ENCODE measurements at regions not wholly inside any gene's neighbourhood (a gene's known extent, or its start where the extent isn't known, plus 50 kb on each side); places are given as distances from the start of the nearest gene placed in this dataset.

DNA sequence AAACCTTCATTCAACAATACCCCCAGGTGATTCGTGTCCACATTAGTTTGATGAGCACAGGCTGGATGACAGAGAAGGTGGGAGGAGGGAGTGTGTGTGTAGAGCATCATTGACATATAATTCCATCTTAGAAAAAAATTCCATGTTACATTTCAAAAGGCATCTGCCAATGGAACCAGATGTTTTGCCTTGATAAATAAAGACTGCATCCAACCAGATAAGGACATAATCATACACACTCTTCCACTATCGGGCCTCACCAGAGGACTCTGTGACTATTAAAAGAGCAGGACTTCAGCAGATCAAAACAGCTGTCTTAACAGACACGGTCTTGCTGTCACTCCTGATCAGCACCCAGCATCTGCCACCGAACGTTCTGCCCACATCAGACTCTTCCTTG is 96.4 kb upstream of the SPIN1 start:
- H3K4me3 ChIP-seq (ENCODE audit: low read length): no peak overlapping the region
- intact Hi-C loops (cut with DNase I, micrococcal nuclease): no loop called here
- Mint-ChIP-seq H3K4me1 (ENCODE audit: low read depth) (no peaks in the 10 kb centered on the region), H3K9me3 (no peaks in the 10 kb centered on the region), H3K27ac (no peak overlapping the region), H3K27me3 (no peaks in the 10 kb centered on the region), H3K36me3 (ENCODE audit: low read depth) (no peaks in the 10 kb centered on the region), H3K4me3 (no peak overlapping the region)
- ATAC-seq (ENCODE audit: poor library complexity) (no peak), DNase-seq (no peak)
- POLR2A ChIA-PET: no interaction called here
- TF ChIP-seq, protein P1, sequence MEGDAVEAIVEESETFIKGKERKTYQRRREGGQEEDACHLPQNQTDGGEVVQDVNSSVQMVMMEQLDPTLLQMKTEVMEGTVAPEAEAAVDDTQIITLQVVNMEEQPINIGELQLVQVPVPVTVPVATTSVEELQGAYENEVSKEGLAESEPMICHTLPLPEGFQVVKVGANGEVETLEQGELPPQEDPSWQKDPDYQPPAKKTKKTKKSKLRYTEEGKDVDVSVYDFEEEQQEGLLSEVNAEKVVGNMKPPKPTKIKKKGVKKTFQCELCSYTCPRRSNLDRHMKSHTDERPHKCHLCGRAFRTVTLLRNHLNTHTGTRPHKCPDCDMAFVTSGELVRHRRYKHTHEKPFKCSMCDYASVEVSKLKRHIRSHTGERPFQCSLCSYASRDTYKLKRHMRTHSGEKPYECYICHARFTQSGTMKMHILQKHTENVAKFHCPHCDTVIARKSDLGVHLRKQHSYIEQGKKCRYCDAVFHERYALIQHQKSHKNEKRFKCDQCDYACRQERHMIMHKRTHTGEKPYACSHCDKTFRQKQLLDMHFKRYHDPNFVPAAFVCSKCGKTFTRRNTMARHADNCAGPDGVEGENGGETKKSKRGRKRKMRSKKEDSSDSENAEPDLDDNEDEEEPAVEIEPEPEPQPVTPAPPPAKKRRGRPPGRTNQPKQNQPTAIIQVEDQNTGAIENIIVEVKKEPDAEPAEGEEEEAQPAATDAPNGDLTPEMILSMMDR (IDR thresholded peaks at IDR 0.05): no peak
- H3K36me3 ChIP-seq (ENCODE audit: insufficient read depth, low read length): no peaks in the 10 kb centered on the region
- no peaks in the 10 kb centered on the region for H3K9me3 ChIP-seq (ENCODE audit: control insufficient read depth in 1 of 2, insufficient read depth in 1 of 2, low read length in 2 of 2)
- no peaks in the 10 kb centered on the region for H3K4me1 ChIP-seq (ENCODE audit: insufficient read depth, low read length)
- no peaks in the 10 kb centered on the region for H3K27me3 ChIP-seq (ENCODE audit: control insufficient read depth in 1 of 2, insufficient read depth in 2 of 2, low read length in 2 of 2)
- CTCF ChIA-PET: no interaction called here
- H3K27ac ChIP-seq (ENCODE audit: low read depth in 1 of 2, low read length in 2 of 2): no peak overlapping the region

DNA sequence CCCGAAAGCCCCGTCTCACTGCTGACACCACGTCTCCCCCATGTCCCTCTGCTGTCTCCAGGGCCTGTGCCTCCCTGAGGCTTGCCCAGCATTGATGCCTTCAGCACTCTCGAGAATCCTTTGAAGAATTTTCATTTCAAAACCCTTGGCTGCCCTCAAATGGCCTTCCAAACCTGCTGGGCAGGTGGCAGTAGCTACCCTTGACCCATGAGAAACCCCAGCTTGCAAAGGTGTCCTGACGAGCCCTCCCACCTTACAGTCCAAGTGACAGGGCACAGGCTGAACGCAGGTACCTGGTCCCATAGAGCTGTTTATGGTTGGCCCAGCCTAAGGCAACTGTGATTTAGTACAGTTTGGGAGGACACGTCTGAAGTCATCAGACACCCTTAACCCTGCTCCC is 97.2 kb upstream of the SPIN1 start:
- ATAC-seq (ENCODE audit: poor library complexity) (no peak), DNase-seq (no peak)
- Mint-ChIP-seq H3K36me3 (ENCODE audit: low read depth) (no peaks in the 10 kb centered on the region), H3K9me3 (no peaks in the 10 kb centered on the region), H3K27me3 (no peaks in the 10 kb centered on the region), H3K27ac (no peak overlapping the region), H3K4me3 (no peak overlapping the region), H3K4me1 (ENCODE audit: low read depth) (no peaks in the 10 kb centered on the region)
- ChIA-PET CTCF (no interaction called here), POLR2A (no interaction called here)
- Histone ChIP-seq H3K27me3 (ENCODE audit: control insufficient read depth in 1 of 2, insufficient read depth in 2 of 2, low read length in 2 of 2) (no peaks in the 10 kb centered on the region), H3K4me3 (ENCODE audit: low read length) (no peak overlapping the region), H3K4me1 (ENCODE audit: insufficient read depth, low read length) (no peaks in the 10 kb centered on the region), H3K36me3 (ENCODE audit: insufficient read depth, low read length) (no peaks in the 10 kb centered on the region), H3K9me3 (ENCODE audit: control insufficient read depth in 1 of 2, insufficient read depth in 1 of 2, low read length in 2 of 2) (no peaks in the 10 kb centered on the region), H3K27ac (ENCODE audit: low read depth in 1 of 2, low read length in 2 of 2) (no peak overlapping the region)
- intact Hi-C loops (cut with DNase I, micrococcal nuclease): no loop called here
- TF ChIP-seq, protein P1 (IDR thresholded peaks at IDR 0.05): no peak

DNA sequence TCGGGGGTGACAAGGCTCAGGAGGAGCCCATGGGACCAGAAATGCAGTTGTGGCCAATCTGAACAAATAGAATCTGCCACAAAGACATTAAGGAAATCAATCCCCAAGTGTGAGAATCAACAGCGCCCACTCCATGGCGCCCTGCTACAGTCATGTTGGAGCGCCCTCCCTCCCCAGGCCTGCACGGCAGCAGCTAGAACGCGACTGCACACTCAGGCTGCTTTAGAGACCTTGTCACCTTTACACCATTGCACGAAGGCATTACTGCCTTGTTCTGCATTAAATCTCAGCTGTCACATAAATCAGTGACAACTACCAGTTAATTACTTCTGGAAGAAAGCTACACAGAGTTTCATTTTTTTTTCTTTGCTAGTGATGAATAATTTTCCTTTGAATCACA is 98.7 kb upstream of the SPIN1 start:
- H3K9me3 ChIP-seq (ENCODE audit: control insufficient read depth in 1 of 2, insufficient read depth in 1 of 2, low read length in 2 of 2): no peaks in the 10 kb centered on the region
- H3K4me1 ChIP-seq (ENCODE audit: insufficient read depth, low read length): no peaks in the 10 kb centered on the region
- TF ChIP-seq, protein P1 (IDR thresholded peaks at IDR 0.05): no peak
- intact Hi-C loops (cut with DNase I, micrococcal nuclease): no loop called here
- H3K27me3 ChIP-seq (ENCODE audit: control insufficient read depth in 1 of 2, insufficient read depth in 2 of 2, low read length in 2 of 2): no peaks in the 10 kb centered on the region
- no peak overlapping the region for H3K4me3 ChIP-seq (ENCODE audit: low read length)
- Mint-ChIP-seq H3K9me3 (no peaks in the 10 kb centered on the region), H3K27me3 (no peaks in the 10 kb centered on the region), H3K36me3 (ENCODE audit: low read depth) (no peaks in the 10 kb centered on the region), H3K27ac (no peak overlapping the region), H3K4me1 (ENCODE audit: low read depth) (no peaks in the 10 kb centered on the region), H3K4me3 (no peak overlapping the region)
- DNase-seq: no peak
- no peaks in the 10 kb centered on the region for H3K36me3 ChIP-seq (ENCODE audit: insufficient read depth, low read length)
- CTCF ChIA-PET: no interaction called here
- H3K27ac ChIP-seq (ENCODE audit: low read depth in 1 of 2, low read length in 2 of 2): no peak overlapping the region
- POLR2A ChIA-PET: no interaction called here
- ATAC-seq (ENCODE audit: poor library complexity): no peak
